T-helper 17 cell (primary cell): ENCODE measurements at regions not wholly inside any gene's neighbourhood (a gene's known extent, or its start where the extent isn't known, plus 50 kb on each side); places are given as distances from the start of the nearest gene placed in this dataset.
"Not testable (repeated sequence)": the region's sequence is repeated elsewhere in the genome, so short reads cannot be mapped to it uniquely, and the experiment has no call there.

ENCODE experiments used
- ATAC-seq: fragments of 150-1000 bp; cut with Tn5 transposase; 2 replicates; pipeline ENCODE4 v1.10.0; 2021; ENCODE audit warnings: mild to moderate bottlenecking, moderate library complexity
- DNase-seq, 3 donors: peaks; one replicate each; pipeline versions ENCODE4 v3.0.0 to v3.0.0-alpha.2; 2020 to 2021
- H3K9me3 ChIP-seq: one replicate; pipeline ENCODE4 v1.7.0; 2013; ENCODE audit warnings: low read length, mild to moderate bottlenecking; ENCODE audit not compliant: control insufficient read depth, poor library complexity, severe bottlenecking
- H3K27ac Mint-ChIP-seq: one replicate; pipeline ENCODE4 v1.8.0; 2022; ENCODE audit warnings: mild to moderate bottlenecking, moderate library complexity, mixed read lengths
- H3K27me3 Mint-ChIP-seq: one replicate; pipeline ENCODE4 v1.8.0; 2022; ENCODE audit warnings: mixed read lengths
- H3K36me3 Mint-ChIP-seq: one replicate; pipeline ENCODE4 v1.8.0; 2022; ENCODE audit warnings: low read depth, mixed read lengths
- H3K4me1 Mint-ChIP-seq: one replicate; pipeline ENCODE4 v1.8.0; 2022; ENCODE audit warnings: mild to moderate bottlenecking, mixed read lengths
- H3K4me3 Mint-ChIP-seq: one replicate; pipeline ENCODE4 v1.8.0; 2022; ENCODE audit warnings: mild to moderate bottlenecking, moderate library complexity, mixed read lengths

GRCh38 chr16:62764572-62764971 lies 728.3 kb upstream of the CDH8 start:
- Mint-ChIP-seq H3K4me3 (no peak overlapping the region), H3K27me3 (no peaks in the 10 kb centered on the region), H3K27ac (no peak overlapping the region), H3K36me3 (no peaks in the 10 kb centered on the region), H3K4me1 (no peaks in the 10 kb centered on the region)
- DNase-seq (no peak), ATAC-seq (no peak)
- H3K9me3 ChIP-seq: peaks cover 2% of the 10 kb centered on the region

- H3K36me3 Mint-ChIP-seq: no peaks in the 10 kb centered on the region
- no peak for DNase-seq
- ATAC-seq: no peak
- no peak overlapping the region for H3K4me3 Mint-ChIP-seq
- no peaks in the 10 kb centered on the region for H3K4me1 Mint-ChIP-seq
- H3K9me3 ChIP-seq: peaks cover 2% of the 10 kb centered on the region
- H3K27me3 Mint-ChIP-seq: no peaks in the 10 kb centered on the region
- H3K27ac Mint-ChIP-seq: no peak overlapping the region
Measured at GRCh38 chr16:62760398-62760797, 724.2 kb upstream of the CDH8 start.

GRCh38 chr16:62755938-62756337 lies 719.7 kb upstream of the CDH8 start:
- no peaks in the 10 kb centered on the region for H3K4me1 Mint-ChIP-seq
- no peak for DNase-seq
- no peaks in the 10 kb centered on the region for H3K36me3 Mint-ChIP-seq
- no peaks in the 10 kb centered on the region for H3K9me3 ChIP-seq
- no peak overlapping the region for H3K4me3 Mint-ChIP-seq
- no peak overlapping the region for H3K27ac Mint-ChIP-seq
- H3K27me3 Mint-ChIP-seq: no peaks in the 10 kb centered on the region
- no peak for ATAC-seq

GRCh38 chr16:62752854-62753253 lies 716.6 kb upstream of the CDH8 start:
- Mint-ChIP-seq H3K36me3 (no peaks in the 10 kb centered on the region), H3K4me3 (no peak overlapping the region), H3K27me3 (no peaks in the 10 kb centered on the region), H3K4me1 (no peaks in the 10 kb centered on the region), H3K27ac (no peak overlapping the region)
- no peak for DNase-seq
- H3K9me3 ChIP-seq: no peaks in the 10 kb centered on the region
- ATAC-seq: no peak

- no peaks in the 10 kb centered on the region for H3K4me1 Mint-ChIP-seq
- ATAC-seq: no peak
- no peaks in the 10 kb centered on the region for H3K9me3 ChIP-seq
- no peaks in the 10 kb centered on the region for H3K36me3 Mint-ChIP-seq
- no peak for DNase-seq
- H3K27ac Mint-ChIP-seq: no peak overlapping the region
- H3K4me3 Mint-ChIP-seq: no peak overlapping the region
- H3K27me3 Mint-ChIP-seq: no peaks in the 10 kb centered on the region
Measured at GRCh38 chr16:62751218-62751617, 715.0 kb upstream of the CDH8 start.

- Mint-ChIP-seq H3K36me3 (no peaks in the 10 kb centered on the region), H3K27me3 (no peaks in the 10 kb centered on the region), H3K4me1 (no peaks in the 10 kb centered on the region), H3K27ac (no peak overlapping the region), H3K4me3 (no peak overlapping the region)
- DNase-seq (no peak), ATAC-seq (no peak)
- H3K9me3 ChIP-seq: no peaks in the 10 kb centered on the region
Measured at GRCh38 chr16:62741692-62742091, 705.5 kb upstream of the CDH8 start.

- no peaks in the 10 kb centered on the region for H3K27me3 Mint-ChIP-seq
- H3K27ac Mint-ChIP-seq: no peak overlapping the region
- ATAC-seq: no peak
- H3K4me3 Mint-ChIP-seq: no peak overlapping the region
- no peak for DNase-seq
- H3K36me3 Mint-ChIP-seq: no peaks in the 10 kb centered on the region
- no peaks in the 10 kb centered on the region for H3K9me3 ChIP-seq
- H3K4me1 Mint-ChIP-seq: no peaks in the 10 kb centered on the region
Measured at GRCh38 chr16:62738666-62739460, 702.6 kb upstream of the CDH8 start.

GRCh38 chr16:62732092-62732491 lies 695.9 kb upstream of the CDH8 start:
- no peak overlapping the region for H3K27ac Mint-ChIP-seq
- no peaks in the 10 kb centered on the region for H3K9me3 ChIP-seq
- H3K4me1 Mint-ChIP-seq: no peaks in the 10 kb centered on the region
- H3K36me3 Mint-ChIP-seq: no peaks in the 10 kb centered on the region
- H3K4me3 Mint-ChIP-seq: no peak overlapping the region
- ATAC-seq (no peak), DNase-seq (no peak)
- no peaks in the 10 kb centered on the region for H3K27me3 Mint-ChIP-seq

GRCh38 chr16:62724670-62725269 lies 688.5 kb upstream of the CDH8 start:
- not testable (repeated sequence) for H3K4me3 Mint-ChIP-seq, ATAC-seq, DNase-seq, H3K4me1 Mint-ChIP-seq, H3K9me3 ChIP-seq, H3K27me3 Mint-ChIP-seq, H3K36me3 Mint-ChIP-seq, H3K27ac Mint-ChIP-seq

GRCh38 chr16:62720651-62721050 lies 684.4 kb upstream of the CDH8 start:
- Mint-ChIP-seq H3K27ac (no peak overlapping the region), H3K36me3 (no peaks in the 10 kb centered on the region), H3K4me1 (no peaks in the 10 kb centered on the region), H3K4me3 (no peak overlapping the region), H3K27me3 (no peaks in the 10 kb centered on the region)
- H3K9me3 ChIP-seq: no peaks in the 10 kb centered on the region
- ATAC-seq: no peak
- DNase-seq: no peak

GRCh38 chr16:62717026-62717425 lies 680.8 kb upstream of the CDH8 start:
- no peak for DNase-seq

GRCh38 chr16:62715701-62716100 lies 679.5 kb upstream of the CDH8 start:
- ATAC-seq: no peak
- H3K4me1 Mint-ChIP-seq: no peaks in the 10 kb centered on the region
- DNase-seq: no peak
- H3K27ac Mint-ChIP-seq: no peak overlapping the region
- peaks cover 3% of the 10 kb centered on the region for H3K9me3 ChIP-seq
- H3K4me3 Mint-ChIP-seq: no peak overlapping the region
- H3K27me3 Mint-ChIP-seq: no peaks in the 10 kb centered on the region
- H3K36me3 Mint-ChIP-seq: no peaks in the 10 kb centered on the region

More at GRCh38 chr16:62717026-62717425, 680.8 kb upstream of the CDH8 start:
- H3K4me1 Mint-ChIP-seq: no peaks in the 10 kb centered on the region
- H3K9me3 ChIP-seq: peaks cover 3% of the 10 kb centered on the region
- no peaks in the 10 kb centered on the region for H3K36me3 Mint-ChIP-seq
- no peak overlapping the region for H3K27ac Mint-ChIP-seq
- ATAC-seq: no peak
- H3K4me3 Mint-ChIP-seq: no peak overlapping the region
- no peaks in the 10 kb centered on the region for H3K27me3 Mint-ChIP-seq

GRCh38 chr16:62712566-62712965 lies 676.3 kb upstream of the CDH8 start:
- H3K9me3 ChIP-seq: peaks cover 3% of the 10 kb centered on the region
- Mint-ChIP-seq H3K36me3 (no peaks in the 10 kb centered on the region), H3K27me3 (no peaks in the 10 kb centered on the region), H3K4me1 (no peaks in the 10 kb centered on the region), H3K4me3 (no peak overlapping the region), H3K27ac (no peak overlapping the region)
- no peak for ATAC-seq
- DNase-seq: no peak

- no peaks in the 10 kb centered on the region for H3K4me1 Mint-ChIP-seq
- ATAC-seq (no peak), DNase-seq (no peak)
- no peak overlapping the region for H3K27ac Mint-ChIP-seq
- peaks cover 9% of the 10 kb centered on the region for H3K9me3 ChIP-seq
- H3K36me3 Mint-ChIP-seq: no peaks in the 10 kb centered on the region
- H3K4me3 Mint-ChIP-seq: no peak overlapping the region
- no peaks in the 10 kb centered on the region for H3K27me3 Mint-ChIP-seq
Measured at GRCh38 chr16:62711797-62712196, 675.6 kb upstream of the CDH8 start.
